GM21381 (cell line): ENCODE measurements at regions not wholly inside any gene's neighbourhood (a gene's known extent, or its start where the extent isn't known, plus 50 kb on each side); places are given as distances from the start of the nearest gene placed in this dataset.

Source experiments
- ATAC-seq: cut with Tn5 transposase; IDR thresholded peaks from one replicate; pipeline ENCODE4 v1.9.1; 2021; ENCODE audit warnings: mild to moderate bottlenecking, moderate library complexity; ENCODE audit not compliant: unreplicated experiment

DNA sequence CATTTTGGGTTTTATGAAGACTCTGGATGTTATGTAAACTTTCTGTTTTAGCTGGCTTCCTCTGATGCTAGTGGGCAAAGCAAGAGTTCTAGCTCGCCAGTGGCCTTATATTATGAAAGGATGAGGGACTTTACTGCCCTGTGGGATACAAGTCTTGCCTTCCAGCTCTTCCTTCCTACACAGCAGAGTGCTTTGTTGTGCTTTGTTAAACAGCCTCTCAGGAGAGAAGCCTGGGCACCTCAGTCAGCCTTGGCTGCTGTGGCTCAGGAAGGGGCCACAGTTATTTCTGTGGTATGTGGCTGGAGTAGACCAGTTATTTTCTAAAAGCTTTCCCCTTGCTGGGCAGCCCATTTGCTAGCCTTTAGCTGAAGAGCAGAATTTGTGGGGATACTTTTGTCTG, 69.5 kb upstream of the SUCLG2 start:
- no peak for ATAC-seq

DNA sequence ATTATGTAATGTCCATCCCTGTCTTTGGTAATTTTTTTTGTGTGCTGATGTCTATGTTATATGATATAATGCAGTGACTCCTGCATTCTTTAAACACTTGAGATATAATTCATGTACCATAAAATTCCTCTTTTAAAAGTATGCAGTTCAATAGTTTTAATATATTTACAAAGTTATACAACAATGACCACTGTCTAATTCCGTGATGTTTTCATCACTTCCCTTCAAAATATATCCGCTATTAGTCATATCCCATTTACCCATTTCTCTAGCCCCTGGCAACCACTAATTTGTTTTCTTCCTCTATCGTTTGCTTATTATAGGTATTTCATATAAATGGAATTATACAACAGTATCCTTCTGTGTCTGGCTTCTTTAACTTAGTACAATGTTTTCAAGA, 64.9 kb upstream of the SUCLG2 start:
- ATAC-seq, result no peak

- no peak for ATAC-seq
Observed at GRCh38 chr3:67715971-67716370, 61.6 kb upstream of the SUCLG2 start.

DNA sequence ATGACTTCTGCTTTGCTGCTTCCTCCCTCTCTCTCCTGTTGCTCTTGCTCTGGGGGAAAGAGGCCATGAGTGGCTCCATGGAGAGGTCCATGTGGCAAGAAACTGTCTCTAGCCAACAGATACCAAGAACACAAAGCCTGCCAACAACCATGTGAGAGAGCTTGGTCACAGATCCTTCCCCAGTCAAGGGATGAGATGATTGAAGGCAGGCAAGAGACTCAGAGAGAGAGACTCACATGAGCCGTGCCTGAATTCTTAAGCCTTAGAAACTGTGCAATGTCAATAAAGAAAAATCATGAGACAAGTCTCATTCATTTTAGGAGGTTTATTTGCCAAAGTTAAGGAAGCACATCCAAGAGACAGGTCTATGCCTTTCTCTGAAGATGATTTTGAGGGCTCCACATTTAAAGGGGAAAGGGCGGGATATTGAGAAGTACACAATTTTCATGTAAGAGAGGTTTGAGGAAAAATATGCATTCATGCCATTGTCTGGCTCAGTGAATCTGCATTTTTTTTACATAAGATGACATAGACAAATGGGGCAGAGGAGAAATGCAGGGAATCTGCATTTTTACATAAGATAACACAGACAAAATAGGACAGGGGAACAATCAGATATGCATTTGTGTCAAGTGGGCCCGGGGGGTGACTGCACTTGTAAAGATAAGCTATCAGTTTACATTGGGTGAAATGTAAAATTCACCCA, 59.5 kb upstream of the SUCLG2 start:
- ATAC-seq, result no peak

GRCh38 chr3:67712259-67712658, 57.8 kb upstream of the SUCLG2 start:
- ATAC-seq, result no peak

GRCh38 chr3:67710396-67710795, 56.0 kb upstream of the SUCLG2 start:
- ATAC-seq, result no peak

DNA sequence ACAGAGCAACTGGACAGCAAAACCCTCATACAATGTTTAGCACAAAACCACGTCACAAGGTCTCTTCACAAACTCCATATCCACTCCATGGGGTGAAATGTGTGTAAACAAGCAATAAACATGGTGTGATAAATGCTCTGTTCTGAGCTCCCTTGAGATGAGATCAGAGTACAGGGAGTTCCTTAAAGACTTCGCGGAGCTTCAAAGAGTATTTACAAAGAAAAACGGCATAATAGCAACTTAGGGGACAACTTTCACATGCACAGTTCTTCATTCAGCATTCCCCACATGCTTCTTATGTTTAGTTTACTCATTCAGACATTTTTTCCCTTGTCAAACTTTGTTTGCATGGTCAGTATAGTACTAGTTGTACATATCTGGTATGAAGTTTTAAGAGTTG, 52.5 kb upstream of the SUCLG2 start:
- no peak for ATAC-seq

GRCh38 chr3:67704322-67704721, 49.9 kb upstream of the SUCLG2 start:
- no peak for ATAC-seq
